Putamen (tissue), 1 donor: ENCODE measurements at regions not wholly inside any gene's neighbourhood (a gene's known extent, or its start where the extent isn't known, plus 50 kb on each side); places are given as distances from the start of the nearest gene placed in this dataset.
"Not testable (repeated sequence)": the region's sequence is repeated elsewhere in the genome, so short reads cannot be mapped to it uniquely, and the experiment has no call there.

Source experiments
- DNase-seq: peaks from one replicate; pipeline ENCODE4 v3.0.0-alpha.2; 2016; ENCODE audit warnings: low spot score

- no peak for DNase-seq
Observed at GRCh38 chr3:99586701-99587100, 51.7 kb upstream of the COL8A1 start.

GRCh38 chr3:99579965-99580364 lies 58.4 kb upstream of the COL8A1 start:
- no peak for DNase-seq

- no peak for DNase-seq
Observed at GRCh38 chr3:99579246-99579645, 59.1 kb upstream of the COL8A1 start.

GRCh38 chr3:99578339-99578970 lies 59.9 kb upstream of the COL8A1 start:
- no peak for DNase-seq

GRCh38 chr3:99576904-99577559 lies 61.4 kb upstream of the COL8A1 start:
- DNase-seq, result no peak

GRCh38 chr3:99575683-99576082 lies 62.7 kb upstream of the COL8A1 start:
- no peak for DNase-seq

GRCh38 chr3:99570061-99570460 lies 68.3 kb upstream of the COL8A1 start:
- no peak for DNase-seq

GRCh38 chr3:99568663-99569335 lies 69.6 kb upstream of the COL8A1 start:
- DNase-seq, result no peak

GRCh38 chr3:99565331-99565730 lies 73.1 kb upstream of the COL8A1 start:
- no peak for DNase-seq

- no peak for DNase-seq
Observed at GRCh38 chr3:99562990-99563607, 75.3 kb upstream of the COL8A1 start.

GRCh38 chr3:99562138-99562537 lies 76.3 kb upstream of the COL8A1 start:
- no peak for DNase-seq

GRCh38 chr3:99561056-99561455 lies 77.3 kb upstream of the COL8A1 start:
- DNase-seq, result no peak

GRCh38 chr3:99559196-99559595 lies 79.2 kb upstream of the COL8A1 start:
- DNase-seq, result no peak

GRCh38 chr3:99555885-99556284 lies 82.5 kb upstream of the COL8A1 start:
- not testable (repeated sequence) for DNase-seq

- no peak for DNase-seq
Observed at GRCh38 chr3:99551520-99551919, 86.9 kb upstream of the COL8A1 start.

GRCh38 chr3:99549957-99550603 lies 88.3 kb upstream of the COL8A1 start:
- DNase-seq, result no peak

- DNase-seq, result no peak
Observed at GRCh38 chr3:99549220-99549619, 89.2 kb upstream of the COL8A1 start.

GRCh38 chr3:99548674-99549073 lies 89.7 kb upstream of the COL8A1 start:
- DNase-seq, result no peak

- no peak for DNase-seq
Observed at GRCh38 chr3:99545941-99546580, 92.3 kb upstream of the COL8A1 start.

GRCh38 chr3:99544786-99545281 lies 93.6 kb upstream of the COL8A1 start:
- no peak for DNase-seq

- no peak for DNase-seq
Observed at GRCh38 chr3:99543796-99544195, 94.6 kb upstream of the COL8A1 start.
